HuH-7 (cell line): ENCODE measurements at regions not wholly inside any gene's neighbourhood (a gene's known extent, or its start where the extent isn't known, plus 50 kb on each side); places are given as distances from the start of the nearest gene placed in this dataset.
"Not testable (repeated sequence)": the region's sequence is repeated elsewhere in the genome, so short reads cannot be mapped to it uniquely, and the experiment has no call there.

ENCODE experiments used
- DNase-seq: peaks from one replicate; pipeline ENCODE4 v3.0.0; 2011; ENCODE audit warnings: low spot score

DNA sequence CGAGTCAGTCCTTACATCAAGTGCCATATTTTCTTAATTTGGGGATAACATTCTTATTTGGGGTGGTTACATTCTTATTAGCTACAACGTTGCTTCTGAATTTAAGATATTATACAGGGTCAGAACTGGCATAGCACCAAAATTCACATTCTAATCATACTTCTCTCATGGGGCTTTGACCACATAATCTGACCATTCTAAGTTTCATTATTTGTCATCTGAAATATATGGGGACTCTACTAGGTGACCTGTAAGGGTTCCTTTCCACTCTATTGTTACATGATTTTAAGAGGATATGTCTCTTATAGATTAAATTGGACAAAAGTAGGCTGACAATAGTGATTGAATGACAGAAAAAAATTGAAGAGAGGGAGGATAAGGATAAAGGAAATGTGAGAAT, 536.5 kb downstream of the KCTD12 start:
- no peak for DNase-seq

DNA sequence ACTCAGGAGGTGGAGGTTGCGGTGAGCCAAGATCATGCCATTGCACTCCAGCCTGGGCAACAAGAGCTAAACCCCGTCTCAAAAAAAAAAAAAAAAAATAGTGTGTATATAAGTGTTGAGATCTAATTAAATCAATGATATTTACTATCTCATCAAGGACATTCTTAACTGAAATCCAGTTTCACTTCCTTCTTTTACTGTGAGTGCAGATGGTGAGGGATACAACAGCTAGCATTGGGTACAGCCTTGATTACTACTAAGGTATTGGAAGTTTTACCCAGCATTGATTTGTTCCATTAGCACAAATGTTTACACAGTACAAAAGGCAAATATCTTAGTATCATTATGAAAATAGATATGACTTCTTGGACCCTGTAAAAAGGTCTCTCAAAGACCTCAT, 546.6 kb downstream of the KCTD12 start:
- DNase-seq, result no peak

DNA sequence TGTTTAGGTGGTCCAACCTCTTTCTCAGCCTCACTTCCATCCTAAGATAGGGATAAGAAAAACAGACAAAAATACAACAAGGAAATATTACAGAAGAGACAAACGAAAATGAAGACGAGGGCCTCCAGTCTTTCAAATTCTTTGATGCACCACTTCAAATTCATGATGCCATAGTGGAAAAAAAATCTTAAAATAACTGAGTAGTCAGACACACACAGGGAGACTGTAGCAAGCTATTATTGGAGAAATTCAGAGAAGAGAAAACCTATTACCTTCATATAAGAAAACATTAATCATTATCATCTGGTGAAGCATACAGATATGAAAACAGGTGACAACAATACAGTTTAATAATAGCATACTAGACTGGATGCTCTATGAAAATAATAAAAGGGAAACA, 548.2 kb downstream of the KCTD12 start:
- DNase-seq, result no peak

DNA sequence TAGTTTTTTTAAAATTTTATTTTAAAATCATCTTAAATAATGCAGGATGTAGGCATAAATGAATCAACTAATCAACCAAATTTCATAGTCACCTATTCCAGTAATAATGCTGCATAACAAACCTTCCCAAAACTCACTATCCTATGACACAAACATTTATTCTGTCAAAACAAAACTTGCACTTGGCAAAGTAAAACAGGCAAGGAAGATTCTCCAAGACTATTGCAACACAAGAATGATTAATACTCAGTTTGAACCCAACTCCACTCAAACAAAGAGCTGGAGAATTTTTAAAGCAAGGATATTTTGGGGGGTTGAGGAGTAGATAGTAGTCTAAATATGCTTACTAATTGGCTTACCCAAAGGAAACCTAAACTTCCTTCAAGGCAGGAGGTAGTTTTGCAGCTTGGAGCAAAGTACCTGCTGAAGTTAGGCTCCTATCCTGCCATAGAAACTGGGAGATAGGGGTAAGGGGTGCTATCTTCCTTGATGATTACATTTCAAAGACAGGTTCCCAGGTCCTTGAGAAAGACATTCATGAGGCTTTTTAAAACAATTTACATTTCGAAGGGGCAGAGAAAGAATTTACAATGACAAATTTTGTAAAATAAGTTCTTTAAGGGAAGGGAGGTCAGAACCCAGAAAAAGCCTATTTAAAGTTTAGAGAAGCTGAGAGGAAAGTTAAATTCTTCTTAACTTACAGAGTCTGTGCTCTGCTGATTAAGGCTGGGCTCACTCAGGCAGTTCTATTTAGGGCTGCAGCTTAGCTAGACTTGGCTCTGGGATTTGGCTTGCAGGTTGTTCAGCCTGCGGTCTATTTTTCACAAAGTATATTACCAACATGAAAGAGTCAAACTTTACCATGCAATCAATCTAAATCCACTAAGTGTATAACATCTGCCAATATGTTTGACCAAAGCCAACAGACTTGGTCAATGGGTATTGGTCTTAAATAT, 549.0 kb downstream of the KCTD12 start:
- DNase-seq, result no peak

DNA sequence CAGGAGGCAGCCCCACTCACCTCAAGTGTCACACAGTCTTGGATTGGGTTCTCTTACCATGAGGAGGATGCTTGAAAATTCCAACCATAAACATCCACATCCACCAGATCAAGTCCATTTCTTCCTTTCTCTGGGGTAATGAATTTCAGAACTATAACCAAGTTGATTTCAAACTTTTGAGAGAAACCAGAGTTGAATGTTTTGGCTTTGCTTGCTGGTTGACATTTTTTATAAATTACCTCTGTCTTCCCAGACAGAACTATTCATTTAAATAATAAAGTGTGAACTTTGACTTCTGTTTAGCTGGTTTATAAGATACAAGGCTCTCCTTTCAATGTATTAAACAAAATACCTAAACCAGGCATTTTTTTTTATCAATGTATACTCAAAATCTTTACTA, 550.7 kb downstream of the KCTD12 start:
- no peak for DNase-seq

DNA sequence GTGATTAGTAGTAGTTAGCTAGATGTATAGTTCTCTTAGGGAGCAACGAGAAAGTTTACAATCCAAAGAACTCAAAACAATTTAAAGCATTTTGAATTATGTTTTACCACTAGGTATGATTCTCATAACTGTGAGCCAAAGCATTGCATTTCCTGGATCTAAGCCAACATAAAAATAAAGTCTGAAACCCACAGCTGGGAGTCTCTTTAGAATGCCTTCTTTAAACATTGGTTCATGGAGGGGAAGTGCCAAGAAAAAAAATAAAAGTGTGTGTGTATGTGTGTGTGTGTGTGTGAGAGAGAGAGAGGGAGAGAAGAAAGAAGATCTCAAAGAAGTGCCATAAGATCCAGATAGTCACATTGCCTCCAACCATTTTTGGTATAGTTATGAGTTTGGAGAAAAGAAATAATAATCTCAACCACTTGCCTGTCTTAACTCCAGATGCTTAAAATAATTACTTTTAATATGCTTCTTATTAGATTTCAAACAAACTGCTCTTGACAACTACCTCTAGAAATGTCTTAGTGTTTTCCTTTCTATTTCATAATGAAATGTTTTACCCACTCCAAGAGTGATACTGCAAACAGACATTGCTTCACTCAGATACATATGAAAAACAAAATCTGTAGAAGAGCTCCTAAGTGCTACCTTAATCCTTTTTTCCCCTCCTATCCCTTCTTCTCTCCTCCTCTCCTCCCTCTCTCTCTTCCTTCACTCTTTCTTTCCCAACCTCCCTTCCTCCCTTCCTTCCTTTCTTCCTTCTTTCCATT, 554.1 kb downstream of the KCTD12 start:
- DNase-seq, result no peak

DNA sequence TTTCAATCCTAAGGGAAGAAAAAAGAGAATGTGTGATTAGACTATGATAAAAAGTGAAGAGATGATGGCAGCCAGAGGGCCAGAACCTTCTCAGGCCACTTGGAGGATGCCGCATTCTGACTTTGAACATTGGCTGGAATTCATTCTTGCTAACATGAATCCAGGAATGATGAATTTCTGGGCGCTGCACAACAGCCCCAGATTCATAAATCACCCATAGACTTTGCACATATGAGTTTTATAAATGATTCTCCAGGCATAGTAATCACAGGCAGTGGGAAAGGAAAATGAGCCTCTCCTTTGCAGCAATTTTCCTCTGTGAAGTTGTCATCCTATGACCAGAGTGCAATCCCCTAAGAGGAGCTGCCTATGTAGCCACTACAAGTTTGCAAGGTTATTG, 555.4 kb downstream of the KCTD12 start:
- DNase-seq, result no peak

DNA sequence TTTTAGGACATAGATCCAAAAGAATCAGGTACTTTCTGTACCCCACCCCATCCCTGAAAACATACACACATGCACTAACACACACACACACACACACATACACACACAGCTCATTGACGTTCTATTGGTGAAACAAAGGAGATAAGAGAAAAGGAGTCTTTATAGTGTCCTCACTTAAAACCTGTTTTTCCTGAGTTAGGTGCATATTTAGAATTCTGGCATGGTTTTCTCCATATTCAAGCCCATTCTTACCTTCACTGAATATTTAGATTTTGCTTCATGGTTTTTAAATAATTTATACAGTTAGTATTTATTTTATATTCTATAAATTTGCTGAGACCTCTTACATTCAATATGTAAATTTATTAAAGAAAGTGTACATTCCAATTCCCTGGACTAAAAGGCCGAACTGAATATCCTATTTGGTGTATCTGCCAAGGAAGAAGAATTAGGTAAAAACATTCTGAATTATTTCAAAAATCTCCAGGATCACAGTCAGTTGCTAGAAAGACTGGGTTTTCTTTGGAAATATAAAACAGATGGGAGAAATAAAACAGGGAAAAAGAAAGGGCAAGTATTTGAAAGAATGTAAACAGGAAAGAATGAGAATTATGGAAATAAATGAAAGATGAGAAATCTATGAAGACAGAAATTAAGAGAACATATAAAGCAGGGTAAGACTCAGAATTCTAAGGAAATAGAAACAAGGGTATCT, 556.2 kb downstream of the KCTD12 start:
- no peak for DNase-seq

DNA sequence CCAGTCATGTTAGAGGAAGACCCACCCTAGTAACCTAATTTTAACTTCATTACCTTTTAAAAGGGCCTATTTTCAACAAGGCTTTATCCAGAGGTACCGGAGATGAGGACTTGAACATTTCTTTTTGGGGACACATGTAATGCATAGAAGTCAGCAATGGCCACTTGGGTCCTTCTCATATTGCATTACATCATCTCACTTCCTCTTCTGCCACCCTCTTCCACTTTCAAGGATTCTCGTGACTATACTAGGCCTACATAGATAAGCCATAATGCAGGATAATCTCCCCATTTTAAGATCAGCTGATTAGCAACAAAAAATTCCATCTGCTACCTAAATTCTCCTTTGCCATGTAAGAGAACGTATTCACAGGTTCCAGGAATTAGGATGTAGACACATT, 557.2 kb downstream of the KCTD12 start:
- DNase-seq, result no peak

DNA sequence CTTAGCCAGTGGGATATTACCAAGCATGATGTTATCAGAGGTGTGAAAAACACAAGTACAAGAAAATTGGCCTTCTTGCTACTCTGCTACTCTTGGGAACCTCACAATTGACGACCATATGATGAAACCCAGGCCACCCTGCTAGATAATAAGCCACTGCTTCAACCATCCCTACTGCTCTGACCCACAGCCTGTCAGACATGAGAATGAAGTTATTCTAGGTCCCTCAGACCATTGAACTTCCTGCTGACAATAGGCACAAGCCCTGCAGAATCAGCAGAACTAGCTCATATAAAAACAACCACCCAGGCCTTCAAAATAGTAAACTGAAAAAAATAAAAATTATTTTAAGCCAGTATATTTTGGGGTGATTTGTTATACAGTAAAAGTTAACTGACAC, 559.9 kb downstream of the KCTD12 start:
- no peak for DNase-seq

DNA sequence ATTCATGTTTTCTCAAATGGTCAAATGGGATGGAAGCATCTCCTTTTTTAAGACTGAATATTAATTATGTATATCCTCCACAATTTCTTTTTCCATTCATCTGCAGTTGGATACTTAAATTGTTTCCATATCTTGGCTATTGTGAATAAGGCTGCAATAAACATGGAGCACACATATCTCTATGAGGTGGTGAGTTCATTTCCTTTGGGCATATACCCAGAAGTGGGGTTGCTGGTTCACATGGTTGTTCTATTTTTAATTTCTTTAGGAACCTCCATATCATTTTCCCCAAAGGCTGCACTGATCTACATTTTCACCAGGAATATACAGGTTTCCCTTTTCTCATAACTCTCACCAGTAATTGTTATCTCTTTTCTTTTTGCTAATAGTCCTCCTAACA, 566.3 kb downstream of the KCTD12 start:
- DNase-seq, result no peak

DNA sequence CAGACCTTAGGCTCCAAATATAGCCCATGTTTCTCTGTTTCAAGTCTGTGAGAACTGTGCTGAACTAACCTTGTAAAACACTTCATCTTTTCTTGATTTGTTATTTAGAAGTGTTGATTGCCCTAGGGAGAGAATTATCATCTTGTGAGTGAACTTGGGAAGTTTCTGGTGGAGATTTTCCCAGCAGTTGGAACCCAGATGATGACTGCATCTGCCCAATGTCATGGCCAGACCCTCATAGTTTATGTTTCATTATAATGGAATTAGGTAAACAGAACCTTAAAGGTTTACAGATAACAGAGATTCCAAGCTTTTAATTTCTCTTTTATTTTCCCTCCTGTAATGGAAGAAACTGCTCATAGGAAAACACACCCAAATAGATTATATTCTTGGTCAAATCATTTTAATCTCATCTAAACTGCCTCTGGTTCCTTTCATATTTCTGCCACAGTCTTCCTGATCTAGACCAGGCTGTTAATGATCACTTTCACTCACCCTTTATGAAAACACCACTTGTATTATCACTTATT, 569.1 kb downstream of the KCTD12 start:
- no peak for DNase-seq

DNA sequence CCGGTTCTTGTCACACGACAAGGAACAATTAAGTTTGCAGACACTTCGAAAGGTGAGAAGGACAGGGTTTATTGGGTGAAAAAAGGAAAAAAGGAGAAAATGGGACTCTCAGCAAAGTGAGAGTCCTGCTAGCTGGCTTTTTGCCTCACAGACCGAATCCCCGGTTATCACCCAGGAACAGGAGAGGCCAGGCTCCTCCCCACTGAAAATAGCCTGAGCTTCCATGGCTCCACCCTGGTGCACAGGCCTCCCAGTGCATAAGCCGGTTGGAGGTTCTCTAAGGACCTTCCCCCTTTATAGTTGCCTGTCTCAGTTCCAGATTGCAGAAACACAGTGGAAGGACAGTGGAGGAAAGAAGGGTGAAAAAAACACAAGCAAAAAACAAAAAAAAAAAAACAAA, 571.7 kb downstream of the KCTD12 start:
- DNase-seq, result no peak

DNA sequence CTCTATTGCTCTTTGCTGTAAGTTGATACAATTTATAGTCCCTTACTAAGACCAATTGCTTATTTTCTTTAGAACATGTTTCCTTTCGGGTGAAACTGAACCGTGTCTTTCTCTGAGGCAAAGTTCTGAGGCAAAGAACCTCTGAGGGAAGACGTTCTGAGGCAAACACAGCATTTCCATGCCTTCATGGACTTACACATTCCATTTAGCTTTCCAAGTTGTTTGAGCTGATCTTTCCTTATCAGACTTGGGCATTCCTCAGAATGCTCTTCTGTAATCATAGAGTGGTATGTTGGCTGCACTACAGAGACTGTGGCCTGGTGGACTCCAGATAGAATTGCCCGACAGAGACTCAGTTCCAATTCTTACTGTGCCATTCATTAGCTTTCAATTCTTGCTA, 579.1 kb downstream of the KCTD12 start:
- no peak for DNase-seq

DNA sequence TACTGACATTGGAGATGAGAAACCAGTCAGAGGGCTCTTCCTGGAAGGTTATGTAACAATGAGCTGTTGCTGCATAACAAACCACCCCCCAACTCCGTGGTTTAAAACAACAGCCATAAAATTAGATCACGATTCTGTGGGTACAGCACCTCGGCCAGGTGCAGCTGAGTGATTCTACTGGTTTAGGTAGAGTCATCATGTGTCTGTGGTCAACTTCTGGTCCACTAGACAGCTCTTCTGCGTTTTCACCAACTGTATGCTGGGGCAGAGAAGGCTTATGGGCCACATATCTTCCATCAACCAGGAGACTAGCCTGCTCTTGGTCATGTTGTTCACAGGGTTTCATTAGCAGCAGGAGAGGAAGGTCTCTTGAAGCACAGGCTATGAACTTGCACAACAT, 585.5 kb downstream of the KCTD12 start:
- no peak for DNase-seq

DNA sequence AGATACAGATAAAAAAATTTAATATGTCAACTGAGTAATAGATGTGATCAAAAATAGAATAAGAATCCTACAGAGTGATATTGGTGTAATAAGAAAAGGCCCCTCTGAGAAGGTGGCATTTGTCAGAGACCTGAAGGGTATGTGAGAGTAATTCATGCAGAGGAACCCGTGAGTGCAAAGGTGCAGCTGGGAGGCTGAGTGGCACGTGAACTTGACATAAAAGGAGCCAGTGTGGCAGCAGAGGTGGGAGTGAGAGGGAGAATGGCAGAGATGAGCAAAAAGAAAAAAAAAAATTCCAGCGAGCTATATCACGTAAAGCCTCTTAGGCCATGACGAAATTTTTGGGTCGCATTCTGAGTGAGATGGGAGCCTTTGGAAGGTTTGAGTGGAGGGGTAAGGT, 588.9 kb downstream of the KCTD12 start:
- DNase-seq, result no peak

DNA sequence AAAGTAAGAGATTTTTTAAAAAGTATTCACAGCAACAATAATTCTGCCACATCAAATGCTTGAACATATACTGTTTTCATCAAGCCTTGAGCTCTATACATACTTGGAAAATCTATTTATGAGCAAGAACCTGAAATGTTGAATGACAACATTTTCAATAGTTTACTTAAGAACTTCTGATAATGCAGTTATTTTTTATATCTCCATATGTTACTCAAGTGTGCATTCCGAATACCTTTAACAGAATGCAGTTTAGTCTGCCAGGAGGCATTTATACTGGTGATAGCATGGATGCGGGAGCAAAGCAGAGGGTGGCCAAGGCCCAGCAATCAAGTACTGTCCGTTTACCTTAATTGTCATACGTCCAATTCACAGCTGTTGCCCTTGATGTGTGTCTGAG, 589.5 kb downstream of the KCTD12 start:
- DNase-seq, result no peak

DNA sequence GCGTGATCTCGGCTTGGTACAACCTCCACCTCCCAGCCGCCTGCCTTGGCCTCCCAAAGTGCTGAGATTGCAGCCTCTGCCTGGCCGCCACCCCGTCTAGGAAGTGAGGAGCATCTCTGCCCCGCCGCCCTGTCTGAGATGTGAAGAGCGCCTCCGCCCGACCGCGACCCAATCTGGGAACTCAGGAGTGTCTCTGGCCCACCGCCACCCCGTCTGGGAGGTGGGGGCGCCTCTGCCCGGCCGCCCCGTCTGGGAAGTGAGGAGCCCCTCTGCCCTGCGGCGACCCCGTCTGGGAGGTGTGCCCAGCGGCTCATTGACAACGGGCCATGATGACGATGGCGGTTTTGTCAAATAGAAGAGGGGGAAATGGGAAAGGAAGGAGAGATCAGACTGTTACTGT, 591.2 kb downstream of the KCTD12 start:
- DNase-seq, result not testable (repeated sequence)

DNA sequence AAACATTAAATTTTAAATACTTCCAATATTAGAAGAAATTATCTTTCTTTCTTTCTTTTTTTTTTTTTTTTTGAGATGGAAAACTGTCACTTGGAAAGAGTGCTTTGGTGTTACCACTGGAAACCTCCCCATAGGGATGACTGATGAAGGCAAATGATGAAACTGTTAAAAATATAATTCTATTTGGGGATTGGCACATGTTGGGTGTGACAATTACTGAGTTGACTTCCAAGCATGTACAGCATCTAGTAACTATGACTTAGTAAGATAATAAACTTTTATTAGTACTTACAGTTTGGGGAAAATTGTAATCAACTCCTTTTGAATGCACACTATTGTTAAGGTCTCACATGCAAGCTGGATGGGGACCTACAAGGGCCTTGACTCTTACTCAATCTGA, 592.5 kb downstream of the KCTD12 start:
- DNase-seq, result no peak

DNA sequence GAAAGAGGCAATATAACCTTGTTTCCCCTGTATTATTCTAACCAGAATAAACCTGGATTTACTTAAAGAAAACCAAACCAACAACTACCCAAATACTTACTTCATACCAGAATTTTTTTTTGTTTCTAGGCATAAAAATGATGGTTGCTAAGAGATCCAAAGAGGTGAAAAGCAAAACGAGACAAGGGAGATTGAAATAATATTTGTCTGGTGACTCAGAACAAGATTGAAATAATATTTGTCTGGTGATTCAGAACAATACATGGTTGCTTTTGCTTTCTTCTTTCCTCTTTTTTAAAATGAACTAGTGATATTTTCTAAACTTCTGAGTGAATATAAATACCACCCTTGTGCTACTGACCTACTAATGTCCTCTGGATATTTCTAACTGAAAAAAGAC, 592.9 kb downstream of the KCTD12 start:
- DNase-seq, result no peak

DNA sequence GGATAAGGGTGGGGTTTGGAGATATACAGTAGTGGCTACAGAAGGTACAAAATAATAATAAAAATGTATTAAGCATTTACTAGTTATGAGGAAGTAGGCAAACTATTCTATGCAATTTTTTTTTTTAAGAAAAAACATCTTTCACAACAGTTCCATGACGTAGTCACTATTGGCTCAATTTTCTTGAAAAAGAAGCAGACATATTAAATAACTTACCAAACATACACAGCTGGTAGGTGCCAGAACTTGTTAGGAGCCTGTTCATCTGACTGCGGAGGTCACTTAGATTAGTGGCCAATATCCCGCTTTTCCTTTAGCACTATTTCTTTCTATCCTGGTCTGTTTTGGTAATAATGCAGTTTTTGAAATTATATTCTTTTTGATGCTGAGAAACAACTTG, 593.5 kb downstream of the KCTD12 start:
- no peak for DNase-seq

DNA sequence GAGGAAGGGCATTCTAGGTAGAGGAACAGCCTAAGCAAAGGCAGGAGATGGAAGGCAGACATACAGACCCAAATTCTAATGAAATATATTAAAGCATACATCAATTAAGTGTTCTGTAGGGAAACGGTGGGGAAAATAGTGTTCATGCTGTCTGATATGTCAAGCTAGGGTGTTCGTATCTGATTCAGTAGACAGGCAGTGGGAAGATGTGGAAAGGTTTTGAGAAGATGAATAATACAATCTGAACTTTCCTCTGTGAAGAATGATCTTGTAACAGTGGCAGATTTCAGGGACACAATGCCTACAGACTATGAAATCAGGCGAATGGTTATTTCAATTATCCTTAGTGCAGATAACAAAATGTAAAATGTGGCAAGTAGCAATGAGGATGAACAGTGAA, 594.2 kb downstream of the KCTD12 start:
- no peak for DNase-seq

DNA sequence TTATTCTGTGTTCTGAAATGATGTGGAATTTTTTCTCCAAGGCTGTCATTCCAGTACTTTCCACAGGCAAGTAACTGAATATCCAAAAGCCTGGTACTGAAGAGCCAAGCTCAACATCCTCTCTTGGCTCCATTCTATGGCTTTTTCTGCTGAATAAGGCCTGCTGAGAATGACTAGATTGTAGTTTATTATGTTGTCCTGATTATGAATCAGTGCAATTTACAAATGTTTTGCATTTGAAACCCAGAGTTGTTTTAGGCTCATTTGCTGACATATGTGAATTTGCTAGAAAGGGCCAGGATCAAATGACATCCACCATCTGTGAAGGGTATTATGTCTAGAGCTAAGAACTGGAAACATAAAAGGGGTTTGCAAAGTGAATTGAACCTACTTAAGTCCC, 596.6 kb downstream of the KCTD12 start:
- DNase-seq, result no peak
